BLaER1 (cell line): ENCODE measurements at regions not wholly inside any gene's neighbourhood (a gene's known extent, or its start where the extent isn't known, plus 50 kb on each side); places are given as distances from the start of the nearest gene placed in this dataset.

Experiments used
- H3K27ac ChIP-seq: shearing (Covaris generic); formaldehyde crosslinking; 2 replicates; pipeline ENCODE4 v1.8.1; 2022
- H3K27me3 ChIP-seq: shearing (Covaris generic); formaldehyde crosslinking; 2 replicates; pipeline ENCODE4 v1.8.1; 2022
- H3K36me3 ChIP-seq: shearing (Covaris generic); formaldehyde crosslinking; 2 replicates; pipeline ENCODE4 v1.8.1; 2022
- H3K4me1 ChIP-seq: shearing (Covaris generic); formaldehyde crosslinking; 2 replicates; pipeline ENCODE4 v1.8.1; 2022
- H3K4me2 ChIP-seq: shearing (Covaris generic); formaldehyde crosslinking; 2 replicates; pipeline ENCODE4 v1.8.1; 2022
- H3K4me3 ChIP-seq: shearing (Covaris generic); formaldehyde crosslinking; 2 replicates; pipeline ENCODE4 v1.8.1; 2022
- H3K9ac ChIP-seq: shearing (Covaris generic); formaldehyde crosslinking; 2 replicates; pipeline ENCODE4 v1.8.1; 2022
- H3K9me3 ChIP-seq: shearing (Covaris generic); formaldehyde crosslinking; 2 replicates; pipeline ENCODE4 v1.8.1; 2022
- H4K20me1 ChIP-seq: shearing (Covaris generic); formaldehyde crosslinking; 2 replicates; pipeline ENCODE4 v1.8.1; 2022
- Cebpa-rat ChIP-seq: shearing (Covaris generic); IDR thresholded peaks from 2 replicates; pipeline ENCODE4 v1.8.1; 2022

- H3K9ac ChIP-seq, result no peak overlapping the region
- 0 out of 2 replicates have a peak overlapping the region, but pooled peaks have one; percentile 7 for H3K4me3 ChIP-seq
- no peak for TF ChIP-seq Cebpa-rat
Measured at GRCh38 chr15:46146002-46146401, 511.2 kb downstream of the SQOR start.

GRCh38 chr15:46146915-46147314 is 512.1 kb downstream of the SQOR start:
- Histone ChIP-seq H3K4me1 (no peaks in the 10 kb centered on the region), H3K9me3 (peaks cover 31% of the 10 kb centered on the region), H3K36me3 (peaks cover 7% of the 10 kb centered on the region; the same call in 1 of the 2 replicates), H3K27me3 (no peaks in the 10 kb centered on the region), H3K27ac (no peak overlapping the region), H4K20me1 (no peaks in the 10 kb centered on the region), H3K4me3 (no peak overlapping the region), H3K9ac (no peak overlapping the region), H3K4me2 (no peak overlapping the region)
- TF ChIP-seq Cebpa-rat, result no peak

More at GRCh38 chr15:46146002-46146401, 511.2 kb downstream of the SQOR start:
- no peak overlapping the region for H3K27ac ChIP-seq
- H3K27me3 ChIP-seq, result no peaks in the 10 kb centered on the region
- peaks cover 7% of the 10 kb centered on the region; the same call in 1 of the 2 replicates for H3K36me3 ChIP-seq
- H3K4me2 ChIP-seq, result no peak overlapping the region
- H4K20me1 ChIP-seq, result no peaks in the 10 kb centered on the region
- no peaks in the 10 kb centered on the region for H3K4me1 ChIP-seq
- H3K9me3 ChIP-seq, result peaks cover 31% of the 10 kb centered on the region

- H3K9ac ChIP-seq, result no peak overlapping the region
- H3K4me3 ChIP-seq, result no peak overlapping the region
- no peaks in the 10 kb centered on the region for H4K20me1 ChIP-seq
- no peak overlapping the region for H3K27ac ChIP-seq
- H3K36me3 ChIP-seq, result no peaks in the 10 kb centered on the region
- no peak for TF ChIP-seq Cebpa-rat
- H3K9me3 ChIP-seq, result peaks cover 8% of the 10 kb centered on the region
- H3K27me3 ChIP-seq, result no peaks in the 10 kb centered on the region
- H3K4me2 ChIP-seq, result no peak overlapping the region
- no peaks in the 10 kb centered on the region for H3K4me1 ChIP-seq
Measured at GRCh38 chr15:46151786-46152185, 517.0 kb downstream of the SQOR start.

- no peak overlapping the region for H3K4me3 ChIP-seq
- H3K9ac ChIP-seq, result no peak overlapping the region
- TF ChIP-seq Cebpa-rat, result no peak
- H3K36me3 ChIP-seq, result no peaks in the 10 kb centered on the region
- H3K27ac ChIP-seq, result no peak overlapping the region
- H3K9me3 ChIP-seq, result peaks cover 24% of the 10 kb centered on the region
- H3K27me3 ChIP-seq, result no peaks in the 10 kb centered on the region
- no peak overlapping the region for H3K4me2 ChIP-seq
- H4K20me1 ChIP-seq, result no peaks in the 10 kb centered on the region
- no peaks in the 10 kb centered on the region for H3K4me1 ChIP-seq
Measured at GRCh38 chr15:46166750-46167149, 531.9 kb downstream of the SQOR start.

- H3K27ac ChIP-seq, result no peak overlapping the region
- H3K27me3 ChIP-seq, result no peaks in the 10 kb centered on the region
- no peaks in the 10 kb centered on the region for H4K20me1 ChIP-seq
- no peak overlapping the region for H3K9ac ChIP-seq
- no peak for TF ChIP-seq Cebpa-rat
- H3K4me2 ChIP-seq, result no peak overlapping the region
- H3K4me1 ChIP-seq, result no peaks in the 10 kb centered on the region
- no peak overlapping the region for H3K4me3 ChIP-seq
- no peaks in the 10 kb centered on the region for H3K36me3 ChIP-seq
- peaks cover 16% of the 10 kb centered on the region for H3K9me3 ChIP-seq
Measured at GRCh38 chr15:46170326-46170725, 535.5 kb downstream of the SQOR start.

GRCh38 chr15:46174122-46174521 is 539.3 kb downstream of the SQOR start:
- H4K20me1 ChIP-seq, result no peaks in the 10 kb centered on the region

GRCh38 chr15:46177219-46177618 is 542.4 kb downstream of the SQOR start:
- H3K9me3 ChIP-seq, result peaks cover 2% of the 10 kb centered on the region; the same call in 1 of the 2 replicates
- H3K27me3 ChIP-seq, result no peaks in the 10 kb centered on the region
- H3K4me1 ChIP-seq, result no peaks in the 10 kb centered on the region
- no peaks in the 10 kb centered on the region for H3K36me3 ChIP-seq
- no peaks in the 10 kb centered on the region for H4K20me1 ChIP-seq
- no peak for TF ChIP-seq Cebpa-rat
- no peak overlapping the region for H3K4me3 ChIP-seq
- no peak overlapping the region for H3K27ac ChIP-seq
- H3K9ac ChIP-seq, result no peak overlapping the region
- H3K4me2 ChIP-seq, result no peak overlapping the region

More at GRCh38 chr15:46174122-46174521, 539.3 kb downstream of the SQOR start:
- TF ChIP-seq Cebpa-rat, result no peak
- peaks cover 16% of the 10 kb centered on the region for H3K9me3 ChIP-seq
- no peak overlapping the region for H3K4me3 ChIP-seq
- no peaks in the 10 kb centered on the region for H3K27me3 ChIP-seq
- H3K9ac ChIP-seq, result no peak overlapping the region
- H3K27ac ChIP-seq, result no peak overlapping the region
- H3K36me3 ChIP-seq, result no peaks in the 10 kb centered on the region
- no peaks in the 10 kb centered on the region for H3K4me1 ChIP-seq
- no peak overlapping the region for H3K4me2 ChIP-seq

- Histone ChIP-seq H3K9ac (no peak overlapping the region), H3K4me3 (no peak overlapping the region), H3K27ac (no peak overlapping the region), H4K20me1 (no peaks in the 10 kb centered on the region), H3K4me1 (no peaks in the 10 kb centered on the region), H3K27me3 (no peaks in the 10 kb centered on the region), H3K36me3 (no peaks in the 10 kb centered on the region), H3K9me3 (peaks cover 11% of the 10 kb centered on the region; the same call in 1 of the 2 replicates), H3K4me2 (no peak overlapping the region)
- no peak for TF ChIP-seq Cebpa-rat
Measured at GRCh38 chr15:46178138-46178537, 543.3 kb downstream of the SQOR start.

- Histone ChIP-seq H3K4me3 (no peak overlapping the region), H3K9ac (no peak overlapping the region), H3K36me3 (no peaks in the 10 kb centered on the region), H4K20me1 (no peaks in the 10 kb centered on the region), H3K27ac (no peak overlapping the region), H3K9me3 (peaks cover 8% of the 10 kb centered on the region; the same call in 1 of the 2 replicates), H3K4me1 (no peaks in the 10 kb centered on the region), H3K4me2 (no peak overlapping the region), H3K27me3 (no peaks in the 10 kb centered on the region)
- TF ChIP-seq Cebpa-rat, result no peak
Measured at GRCh38 chr15:46207341-46207740, 572.5 kb downstream of the SQOR start.

GRCh38 chr15:46213551-46213950 is 578.7 kb downstream of the SQOR start:
- Histone ChIP-seq H3K27ac (no peak overlapping the region), H3K4me2 (no peak overlapping the region), H3K4me3 (no peak overlapping the region), H3K27me3 (no peaks in the 10 kb centered on the region), H3K36me3 (no peaks in the 10 kb centered on the region), H3K9ac (no peak overlapping the region), H4K20me1 (no peaks in the 10 kb centered on the region), H3K4me1 (no peaks in the 10 kb centered on the region), H3K9me3 (peaks cover 5% of the 10 kb centered on the region; the same call in 1 of the 2 replicates)
- TF ChIP-seq Cebpa-rat, result no peak

- Histone ChIP-seq H3K27me3 (no peaks in the 10 kb centered on the region), H4K20me1 (no peaks in the 10 kb centered on the region), H3K4me2 (no peak overlapping the region), H3K4me1 (no peaks in the 10 kb centered on the region), H3K27ac (no peak overlapping the region), H3K9me3 (no peaks in the 10 kb centered on the region), H3K36me3 (no peaks in the 10 kb centered on the region), H3K4me3 (no peak overlapping the region), H3K9ac (no peak overlapping the region)
- TF ChIP-seq Cebpa-rat, result no peak
Measured at GRCh38 chr15:46222826-46223225, 588.0 kb downstream of the SQOR start.
